Right lobe of liver (tissue), 6 donors: ENCODE measurements at regions not wholly inside any gene's neighbourhood (a gene's known extent, or its start where the extent isn't known, plus 50 kb on each side); places are given as distances from the start of the nearest gene placed in this dataset.

Experiments
- ATAC-seq, 4 donors: fragments of 200-7000 bp; cut with Tn5 transposase; one replicate each; pipeline ENCODE4 v1.9.1; 2020; ENCODE audit warnings: mild to moderate bottlenecking in 4 of 4, moderate library complexity in 4 of 4
- DNase-seq, 3 donors: peaks; one replicate each; pipeline ENCODE4 v3.0.0-alpha.2; 2020
- H3K27ac ChIP-seq, 3 donors: fragments of 200-600 bp; one replicate each; pipeline ENCODE4 v1.8.0; 2022
- H3K27me3 ChIP-seq, 2 donors: fragments of 200-600 bp; one replicate each; pipeline ENCODE4 v1.8.0; 2022
- H3K36me3 ChIP-seq, 4 donors: fragments of 200-600 bp; sonication (generic) in 1 of 4; one replicate each; pipeline versions ENCODE4 v1.5.1 to v1.8.0; 2017 to 2022; ENCODE audit warnings: control low read depth in 1 of 4
- H3K4me1 ChIP-seq, 4 donors: fragments of 200-600 bp; sonication (generic) in 1 of 4; one replicate each; pipeline versions ENCODE4 v1.5.1 to v1.8.0; 2017 to 2022; ENCODE audit warnings: control low read depth in 1 of 4
- H3K4me3 ChIP-seq, 3 donors: fragments of 200-600 bp; one replicate each; pipeline ENCODE4 v1.8.0; 2022
- H3K9me3 ChIP-seq, 4 donors: fragments of 200-600 bp; sonication (generic) in 1 of 4; one replicate each; pipeline versions ENCODE4 v1.5.1 to v1.8.0; 2017 to 2022; ENCODE audit warnings: control low read depth in 1 of 4
- POLR2A ChIP-seq: fragments of 450-650 bp; IDR thresholded peaks from one replicate; pipeline ENCODE4 v1.6.1; 2017; ENCODE audit warnings: antibody characterized with exemption, mild to moderate bottlenecking
- WGBS: methylation state at CpG from one replicate; pipeline ENCODE4 v1.1.6; 2018; ENCODE audit warnings: low coverage, low lambda C conversion rate; ENCODE audit not compliant: insufficient coverage; ENCODE audit errors: missing lambda C conversion rate; 5-methylcytosine and 5-hydroxymethylcytosine counted together
- intact Hi-C, 2 donors: fragments of 100-400 bp; cut with DNase I; formaldehyde crosslinking; loops; one replicate each; pipeline versions ENCODE4 v1.11.2 to v1.14.1; 2022
- TF ChIP-seq, protein P1 (sequence below), 4 donors: fragments of 200-600 bp in 3 of 4; fragments of 450-650 bp in 1 of 4; IDR thresholded peaks; one replicate each; pipeline versions ENCODE4 v1.5.1 to v1.8.0; 2016 to 2022; ENCODE audit warnings: antibody characterized with exemption in 4 of 4, mild to moderate bottlenecking in 2 of 4
- donor health status: DM: no; HTN: yes; CAD: no.
- donor health status: DM: no; HTN: no; CAD: no.
- donor health status: DM: no; HTN: no; CAD: no.
- donor health status: DM: no; HTN: yes; CAD: no.
- donor health status: DM: no; HTN: yes; CAD: no.

GRCh38 chr12:24586293-24586692 lies 362.6 kb downstream of the BCAT1 start:
- no peak for DNase-seq
- Histone ChIP-seq H3K4me1 (no peaks in the 10 kb centered on the region), H3K4me3 (no peak overlapping the region), H3K27me3 (no peaks in the 10 kb centered on the region), H3K36me3 (no peaks in the 10 kb centered on the region), H3K9me3 (no peaks in the 10 kb centered on the region), H3K27ac (no peak overlapping the region)
- WGBS, result 97% methylated on average over 2 of the region's 2 CpGs
- TF ChIP-seq, protein P1, sequence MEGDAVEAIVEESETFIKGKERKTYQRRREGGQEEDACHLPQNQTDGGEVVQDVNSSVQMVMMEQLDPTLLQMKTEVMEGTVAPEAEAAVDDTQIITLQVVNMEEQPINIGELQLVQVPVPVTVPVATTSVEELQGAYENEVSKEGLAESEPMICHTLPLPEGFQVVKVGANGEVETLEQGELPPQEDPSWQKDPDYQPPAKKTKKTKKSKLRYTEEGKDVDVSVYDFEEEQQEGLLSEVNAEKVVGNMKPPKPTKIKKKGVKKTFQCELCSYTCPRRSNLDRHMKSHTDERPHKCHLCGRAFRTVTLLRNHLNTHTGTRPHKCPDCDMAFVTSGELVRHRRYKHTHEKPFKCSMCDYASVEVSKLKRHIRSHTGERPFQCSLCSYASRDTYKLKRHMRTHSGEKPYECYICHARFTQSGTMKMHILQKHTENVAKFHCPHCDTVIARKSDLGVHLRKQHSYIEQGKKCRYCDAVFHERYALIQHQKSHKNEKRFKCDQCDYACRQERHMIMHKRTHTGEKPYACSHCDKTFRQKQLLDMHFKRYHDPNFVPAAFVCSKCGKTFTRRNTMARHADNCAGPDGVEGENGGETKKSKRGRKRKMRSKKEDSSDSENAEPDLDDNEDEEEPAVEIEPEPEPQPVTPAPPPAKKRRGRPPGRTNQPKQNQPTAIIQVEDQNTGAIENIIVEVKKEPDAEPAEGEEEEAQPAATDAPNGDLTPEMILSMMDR (IDR thresholded peaks at IDR 0.05), result no peak
- TF ChIP-seq POLR2A, result no peak
- intact Hi-C loops, result no loop called here
- ATAC-seq, result no peak

- H3K27me3 ChIP-seq, result no peaks in the 10 kb centered on the region
- no peaks in the 10 kb centered on the region for H3K9me3 ChIP-seq
- ATAC-seq (no peak), DNase-seq (no peak)
- H3K27ac ChIP-seq, result no peak overlapping the region
- TF ChIP-seq, protein P1 (IDR thresholded peaks at IDR 0.05), result no peak
- TF ChIP-seq POLR2A, result no peak
- H3K36me3 ChIP-seq, result no peaks in the 10 kb centered on the region
- 76% methylated on average over 11 of the region's 21 CpGs for WGBS
- intact Hi-C loops, result no loop called here
- no peaks in the 10 kb centered on the region for H3K4me1 ChIP-seq
- H3K4me3 ChIP-seq, result no peak overlapping the region
These were observed 364.7 kb downstream of the BCAT1 start for GRCh38 chr12:24584032-24584675.

DNA sequence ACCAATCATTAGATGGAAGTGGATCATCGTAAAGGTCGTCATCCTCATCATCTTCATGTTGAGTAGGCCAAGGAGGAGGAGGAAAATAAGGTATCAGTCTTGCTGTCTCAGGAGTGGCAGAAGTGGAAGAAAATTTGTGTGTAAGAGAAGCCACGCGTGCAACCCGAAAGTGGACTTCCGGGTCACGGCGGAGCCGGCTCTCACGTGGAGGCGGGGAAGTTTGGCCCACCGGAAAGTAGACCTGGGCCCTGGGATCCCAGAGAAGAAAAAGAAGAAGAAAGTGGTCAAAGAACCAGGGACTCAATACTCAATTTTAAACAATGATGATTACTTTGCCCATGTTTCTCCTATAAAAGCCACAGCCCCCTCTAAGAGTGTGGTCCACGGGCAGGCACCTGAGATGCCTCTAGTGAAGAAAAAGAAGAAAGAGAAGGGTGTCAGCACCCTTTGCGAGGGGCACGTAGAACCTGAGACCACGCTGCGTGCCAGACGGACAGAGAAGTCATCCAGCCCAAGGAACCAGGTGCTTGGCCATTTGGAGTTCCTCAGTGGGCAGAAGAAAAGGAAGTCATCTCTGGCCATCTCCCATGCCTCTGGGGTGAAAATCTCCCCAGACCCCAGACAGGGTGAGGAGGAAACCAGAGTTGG lies 365.8 kb downstream of the BCAT1 start:
- no peak for ATAC-seq
- intact Hi-C loops, result no loop called here
- no peak for TF ChIP-seq POLR2A
- TF ChIP-seq, protein P1 (IDR thresholded peaks at IDR 0.05), result no peak

DNA sequence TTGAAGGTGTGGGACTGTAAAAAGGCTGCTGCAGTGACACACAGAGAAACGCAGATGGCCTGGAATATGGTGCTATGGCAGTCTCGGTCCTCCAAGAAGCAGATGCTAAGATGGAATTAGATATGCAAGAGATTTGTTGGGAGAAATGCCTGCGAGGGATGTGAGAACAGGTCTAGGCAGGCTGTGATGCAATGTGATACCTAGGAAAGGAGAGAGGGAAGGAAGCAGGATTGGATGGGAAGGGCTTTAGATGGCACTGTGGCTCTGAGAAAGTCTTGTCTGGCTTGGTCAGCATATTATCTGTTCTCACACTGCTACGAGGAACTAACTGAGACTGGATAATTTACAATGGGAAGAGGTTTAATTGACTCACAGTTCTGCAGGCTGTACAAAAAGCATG lies 374.4 kb downstream of the BCAT1 start:
- no peaks in the 10 kb centered on the region for H3K36me3 ChIP-seq
- DNase-seq (no peak), ATAC-seq (no peak)
- H3K27ac ChIP-seq, result no peak overlapping the region
- intact Hi-C loops, result no loop called here
- 76% methylated on average over 4 of the region's 4 CpGs for WGBS
- H3K27me3 ChIP-seq, result no peaks in the 10 kb centered on the region
- H3K4me1 ChIP-seq, result no peaks in the 10 kb centered on the region
- TF ChIP-seq, protein P1 (IDR thresholded peaks at IDR 0.05), result no peak
- TF ChIP-seq POLR2A, result no peak
- no peak overlapping the region for H3K4me3 ChIP-seq
- no peaks in the 10 kb centered on the region for H3K9me3 ChIP-seq

More for the DNA sequence above, 365.8 kb downstream of the BCAT1 start:
- Histone ChIP-seq H3K27ac (no peak overlapping the region), H3K36me3 (no peaks in the 10 kb centered on the region), H3K27me3 (no peaks in the 10 kb centered on the region), H3K9me3 (no peaks in the 10 kb centered on the region), H3K4me1 (no peaks in the 10 kb centered on the region), H3K4me3 (no peak overlapping the region)
- WGBS, result 96% methylated on average over 7 of the region's 18 CpGs
- no peak for DNase-seq
